Esophagus muscularis mucosa (tissue), 3 donors: ENCODE measurements at regions not wholly inside any gene's neighbourhood (a gene's known extent, or its start where the extent isn't known, plus 50 kb on each side); places are given as distances from the start of the nearest gene placed in this dataset.

Experiments used
- POLR2AphosphoS5 ChIP-seq, 2 donors: sonication (generic); formaldehyde crosslinking; IDR thresholded peaks; one replicate each; pipeline ENCODE4 v1.6.1; 2017; ENCODE audit warnings: antibody characterized with exemption in 2 of 2
- TF ChIP-seq, protein P1 (sequence below), 3 experiments: fragments of 200-600 bp in 2 of 3; fragments of 450-650 bp in 1 of 3; sonication (generic) in 2 of 3; IDR thresholded peaks; one replicate each; pipeline ENCODE4 v1.5.1; 2017 to 2019; ENCODE audit warnings: antibody characterized with exemption in 3 of 3, mild to moderate bottlenecking in 2 of 3, moderate library complexity in 1 of 3

DNA sequence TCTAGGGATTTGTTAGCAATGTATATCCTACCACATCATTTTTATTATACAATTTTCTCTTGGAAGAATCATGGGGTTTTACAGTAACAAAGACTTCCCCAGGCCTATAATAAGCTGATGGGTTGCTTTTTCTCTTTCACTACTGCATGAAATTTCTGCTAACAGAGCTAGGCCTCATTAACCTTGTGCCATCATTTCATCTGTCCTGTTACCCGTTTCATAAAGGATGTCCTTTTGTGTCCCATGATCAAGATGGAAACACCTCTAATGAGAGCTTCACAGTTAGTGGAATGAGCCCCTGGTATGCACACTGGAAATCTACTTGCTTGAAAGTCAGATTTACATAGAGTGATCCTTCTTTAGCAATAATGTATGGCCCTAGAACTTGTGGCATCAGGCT is 138.7 kb downstream of the RXFP2 start:
- TF ChIP-seq, protein P1, sequence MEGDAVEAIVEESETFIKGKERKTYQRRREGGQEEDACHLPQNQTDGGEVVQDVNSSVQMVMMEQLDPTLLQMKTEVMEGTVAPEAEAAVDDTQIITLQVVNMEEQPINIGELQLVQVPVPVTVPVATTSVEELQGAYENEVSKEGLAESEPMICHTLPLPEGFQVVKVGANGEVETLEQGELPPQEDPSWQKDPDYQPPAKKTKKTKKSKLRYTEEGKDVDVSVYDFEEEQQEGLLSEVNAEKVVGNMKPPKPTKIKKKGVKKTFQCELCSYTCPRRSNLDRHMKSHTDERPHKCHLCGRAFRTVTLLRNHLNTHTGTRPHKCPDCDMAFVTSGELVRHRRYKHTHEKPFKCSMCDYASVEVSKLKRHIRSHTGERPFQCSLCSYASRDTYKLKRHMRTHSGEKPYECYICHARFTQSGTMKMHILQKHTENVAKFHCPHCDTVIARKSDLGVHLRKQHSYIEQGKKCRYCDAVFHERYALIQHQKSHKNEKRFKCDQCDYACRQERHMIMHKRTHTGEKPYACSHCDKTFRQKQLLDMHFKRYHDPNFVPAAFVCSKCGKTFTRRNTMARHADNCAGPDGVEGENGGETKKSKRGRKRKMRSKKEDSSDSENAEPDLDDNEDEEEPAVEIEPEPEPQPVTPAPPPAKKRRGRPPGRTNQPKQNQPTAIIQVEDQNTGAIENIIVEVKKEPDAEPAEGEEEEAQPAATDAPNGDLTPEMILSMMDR (IDR thresholded peaks at IDR 0.05): no peak
- no peak for TF ChIP-seq POLR2AphosphoS5 (IDR thresholded peaks at IDR 0.05)
